ENCODE measurements at regions not wholly inside any gene's neighbourhood (a gene's known extent, or its start where the extent isn't known, plus 50 kb on each side); places are given as distances from the start of the nearest gene placed in this dataset.
A peak's percentile ranks its signal among the peaks of the same experiment; 100 is the strongest.

- no peak for DNase-seq
- intact Hi-C loops (cut with DNase I), result no loop called here
These were observed 68.2 kb upstream of the STXBP5 start for GRCh38 chr6:147136057-147136456.

DNA sequence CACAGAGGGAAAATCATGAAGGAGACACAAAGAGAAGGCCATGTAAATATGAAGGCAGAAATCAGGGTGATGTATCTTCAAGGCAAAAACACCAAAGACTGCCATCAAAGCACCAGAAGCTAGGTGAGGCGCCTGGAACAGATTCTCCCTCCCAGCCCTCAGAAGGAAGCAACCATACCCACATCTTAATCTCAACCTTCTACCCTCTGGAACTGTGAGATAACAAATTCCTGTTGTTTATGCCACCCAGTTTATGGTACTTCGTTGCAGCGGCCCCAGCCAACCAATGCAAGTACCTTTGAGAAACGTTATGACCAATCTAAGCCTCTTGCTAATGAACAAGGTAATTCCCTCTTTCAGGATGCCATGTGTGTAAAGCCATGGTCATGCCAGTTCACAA, 66.2 kb upstream of the STXBP5 start:
- intact Hi-C loops (cut with DNase I), result no loop called here
- no peak for DNase-seq

DNA sequence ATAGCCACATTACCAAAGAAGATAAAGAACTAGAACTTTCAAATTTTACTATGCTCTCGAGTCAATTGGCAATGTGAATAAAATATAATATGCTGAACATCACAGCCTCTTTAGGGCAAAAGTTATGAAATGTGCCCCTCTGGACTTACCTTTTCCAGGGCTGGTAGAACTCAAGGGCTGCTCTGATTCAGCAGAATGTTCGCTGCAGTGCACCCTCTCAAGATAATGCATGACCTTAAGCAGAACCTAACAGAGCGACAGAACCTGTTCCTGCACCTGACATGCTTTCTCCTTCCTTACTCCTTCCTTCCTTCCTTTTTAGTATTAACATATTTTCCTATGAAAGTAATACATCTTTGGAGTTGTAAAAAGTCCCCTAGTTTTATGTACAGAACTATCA, 65.4 kb upstream of the STXBP5 start:
- intact Hi-C loops (cut with DNase I), result no loop called here
- DNase-seq, result no peak

GRCh38 chr6:147141711-147142308, 62.4 kb upstream of the STXBP5 start:
- DNase-seq, result peak in 1 of 42 donors; percentile 34

GRCh38 chr6:147142684-147143245, 61.5 kb upstream of the STXBP5 start:
- intact Hi-C loops (cut with DNase I), result no loop called here

More at GRCh38 chr6:147141711-147142308, 62.4 kb upstream of the STXBP5 start:
- intact Hi-C loops (cut with DNase I), result no loop called here

DNA sequence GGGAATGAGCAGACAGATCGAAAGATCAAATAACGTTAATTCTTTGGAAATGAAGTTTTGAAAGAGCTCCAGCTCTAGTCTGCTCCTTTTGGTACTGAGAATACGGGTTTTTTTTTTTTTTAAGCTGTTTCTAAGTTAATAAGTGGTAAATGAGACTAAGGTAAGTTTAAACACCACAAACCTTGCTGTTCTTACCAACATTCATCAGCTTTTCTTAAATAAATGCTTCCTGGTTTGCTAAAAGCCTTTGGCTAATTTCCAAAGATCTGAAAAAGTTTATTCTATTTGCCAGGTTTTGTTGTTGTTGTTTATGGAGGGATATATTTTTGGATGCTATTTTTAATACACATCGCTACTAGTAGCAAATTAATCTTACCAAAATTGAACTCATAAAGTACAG, 55.1 kb upstream of the STXBP5 start:
- no peak for DNase-seq
- intact Hi-C loops (cut with DNase I), result no loop called here

More at GRCh38 chr6:147142684-147143245, 61.5 kb upstream of the STXBP5 start:
- no peak for DNase-seq

GRCh38 chr6:147149826-147150225, 54.4 kb upstream of the STXBP5 start:
- intact Hi-C loops (cut with DNase I), result no loop called here
- no peak for DNase-seq

GRCh38 chr6:147150293-147150692, 53.9 kb upstream of the STXBP5 start:
- intact Hi-C loops (cut with DNase I), result no loop called here

More at GRCh38 chr6:147150293-147150692, 53.9 kb upstream of the STXBP5 start:
- no peak for DNase-seq
